Neural crest cell (in vitro differentiated cells): ENCODE measurements at regions not wholly inside any gene's neighbourhood (a gene's known extent, or its start where the extent isn't known, plus 50 kb on each side); places are given as distances from the start of the nearest gene placed in this dataset.

Experiments used
- DNase-seq: peaks from one replicate; pipeline ENCODE4 v3.0.0; 2021; ENCODE audit warnings: low read depth, mixed read lengths, low spot score
- H3K27ac Mint-ChIP-seq: one replicate; pipeline ENCODE4 v1.8.0; 2021; ENCODE audit warnings: mild to moderate bottlenecking, mixed read lengths; ENCODE audit not compliant: unreplicated experiment
- H3K27me3 Mint-ChIP-seq: 2 replicates; pipeline ENCODE4 v1.8.0; 2021; ENCODE audit warnings: low read depth, mild to moderate bottlenecking, mixed read lengths
- H3K36me3 Mint-ChIP-seq: 2 replicates; pipeline ENCODE4 v1.8.0; 2021; ENCODE audit warnings: low read depth, mild to moderate bottlenecking, mixed read lengths
- H3K4me1 Mint-ChIP-seq: 2 replicates; pipeline ENCODE4 v1.8.0; 2021; ENCODE audit warnings: mixed read lengths
- H3K4me3 Mint-ChIP-seq: one replicate; pipeline ENCODE4 v1.8.0; 2021; ENCODE audit warnings: mild to moderate bottlenecking, mixed read lengths
- H3K9me3 Mint-ChIP-seq: 2 replicates; pipeline ENCODE4 v1.8.0; 2021; ENCODE audit warnings: mixed read lengths
- TF ChIP-seq, protein P1 (sequence below): fragments of 200-600 bp; sonication (generic); conservative IDR thresholded peaks from 2 replicates; pipeline ENCODE4 v1.5.0; 2021; ENCODE audit warnings: antibody characterized with exemption, mild to moderate bottlenecking

DNA sequence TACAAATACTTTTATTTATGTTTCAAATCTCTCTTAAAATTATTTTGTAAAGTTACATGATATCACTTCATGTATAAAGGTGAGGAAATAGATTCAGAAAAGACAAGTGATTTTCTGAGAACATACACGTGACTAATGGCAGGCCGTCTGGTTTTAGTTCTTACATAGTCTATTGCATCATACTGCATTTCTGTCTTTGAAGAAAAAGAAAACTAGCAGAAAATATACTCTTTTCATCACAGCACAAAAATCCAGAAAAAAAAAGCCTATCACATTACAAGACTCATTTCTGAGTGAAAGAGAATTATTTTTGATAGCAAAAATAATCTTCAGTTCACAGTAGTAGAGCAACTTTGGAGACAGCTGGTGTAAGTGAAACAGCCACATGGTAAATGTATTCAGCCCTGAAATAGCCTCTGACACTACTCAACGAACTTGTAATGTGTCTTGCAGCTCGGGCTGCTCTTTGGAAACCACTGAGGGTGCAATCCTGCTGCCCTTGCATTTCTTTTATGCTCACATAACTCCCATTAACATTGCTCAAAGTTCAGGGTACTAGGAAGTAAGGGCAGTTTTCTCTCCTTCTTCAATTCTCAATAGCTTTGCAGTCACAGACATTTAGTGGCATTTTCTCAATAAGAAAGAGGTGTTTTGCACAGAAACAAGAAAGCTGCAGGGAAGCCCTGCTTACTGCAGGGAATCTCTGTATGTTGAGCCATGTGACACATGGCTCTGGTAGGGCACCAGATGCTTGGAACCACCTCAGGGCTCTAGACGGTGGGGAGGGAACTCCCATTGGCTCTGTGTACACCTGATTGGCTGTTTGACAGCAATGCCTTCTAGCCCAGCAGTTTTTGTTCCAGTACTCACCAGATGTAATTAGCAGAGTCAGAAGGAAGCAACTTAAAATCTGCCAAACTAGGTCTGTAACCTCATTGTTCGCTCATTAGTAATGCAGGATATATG lies 845.3 kb upstream of the PTPRD start:
- TF ChIP-seq, protein P1, sequence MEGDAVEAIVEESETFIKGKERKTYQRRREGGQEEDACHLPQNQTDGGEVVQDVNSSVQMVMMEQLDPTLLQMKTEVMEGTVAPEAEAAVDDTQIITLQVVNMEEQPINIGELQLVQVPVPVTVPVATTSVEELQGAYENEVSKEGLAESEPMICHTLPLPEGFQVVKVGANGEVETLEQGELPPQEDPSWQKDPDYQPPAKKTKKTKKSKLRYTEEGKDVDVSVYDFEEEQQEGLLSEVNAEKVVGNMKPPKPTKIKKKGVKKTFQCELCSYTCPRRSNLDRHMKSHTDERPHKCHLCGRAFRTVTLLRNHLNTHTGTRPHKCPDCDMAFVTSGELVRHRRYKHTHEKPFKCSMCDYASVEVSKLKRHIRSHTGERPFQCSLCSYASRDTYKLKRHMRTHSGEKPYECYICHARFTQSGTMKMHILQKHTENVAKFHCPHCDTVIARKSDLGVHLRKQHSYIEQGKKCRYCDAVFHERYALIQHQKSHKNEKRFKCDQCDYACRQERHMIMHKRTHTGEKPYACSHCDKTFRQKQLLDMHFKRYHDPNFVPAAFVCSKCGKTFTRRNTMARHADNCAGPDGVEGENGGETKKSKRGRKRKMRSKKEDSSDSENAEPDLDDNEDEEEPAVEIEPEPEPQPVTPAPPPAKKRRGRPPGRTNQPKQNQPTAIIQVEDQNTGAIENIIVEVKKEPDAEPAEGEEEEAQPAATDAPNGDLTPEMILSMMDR, result no peak
- Mint-ChIP-seq H3K36me3 (no peaks in the 10 kb centered on the region), H3K4me3 (no peak overlapping the region), H3K27me3 (no peaks in the 10 kb centered on the region), H3K27ac (no peak overlapping the region), H3K9me3 (no peaks in the 10 kb centered on the region), H3K4me1 (peaks cover 10% of the 10 kb centered on the region)
- no peak for DNase-seq

DNA sequence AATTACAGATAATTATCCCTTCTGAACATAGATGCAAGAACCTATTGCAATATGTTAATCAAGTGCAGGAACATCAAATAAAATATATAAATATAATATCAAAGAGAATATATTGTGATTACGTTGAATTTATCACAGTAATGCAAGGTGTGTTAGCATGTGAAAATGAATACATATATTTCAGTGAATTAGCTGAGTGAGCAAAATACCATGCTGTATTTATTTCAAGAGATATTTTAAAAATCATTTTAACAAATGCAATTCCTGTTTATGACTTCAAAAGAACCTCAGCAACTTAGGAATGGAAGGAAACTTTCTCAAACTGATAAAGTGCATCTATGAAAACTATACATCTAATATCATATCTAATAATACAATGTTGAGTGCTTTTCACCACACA lies 856.9 kb upstream of the PTPRD start:
- no peaks in the 10 kb centered on the region for H3K9me3 Mint-ChIP-seq
- H3K4me3 Mint-ChIP-seq, result no peak overlapping the region
- H3K4me1 Mint-ChIP-seq, result no peaks in the 10 kb centered on the region
- no peak overlapping the region for H3K27ac Mint-ChIP-seq
- no peaks in the 10 kb centered on the region for H3K36me3 Mint-ChIP-seq
- no peak for DNase-seq
- TF ChIP-seq, protein P1, result no peak
- no peaks in the 10 kb centered on the region for H3K27me3 Mint-ChIP-seq

DNA sequence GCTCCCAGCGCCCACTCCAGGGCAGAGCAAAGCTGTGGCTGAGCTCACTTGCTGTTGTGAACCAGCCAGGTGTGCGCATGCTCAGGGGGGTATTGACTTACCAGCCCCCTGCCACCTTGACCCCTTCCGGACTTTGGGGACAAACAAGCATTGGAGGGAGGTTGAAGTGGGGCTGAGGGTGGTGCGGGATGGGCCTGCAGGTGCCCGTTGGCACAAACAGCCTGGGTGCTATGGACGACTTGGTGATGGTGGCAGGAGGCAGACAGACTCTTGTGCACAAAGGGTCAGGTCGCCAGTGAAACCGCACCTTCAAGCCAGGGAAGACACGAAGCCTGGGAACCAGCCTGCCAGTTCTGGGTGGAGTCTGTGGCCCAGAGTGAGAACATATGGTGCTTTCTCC lies 858.5 kb upstream of the PTPRD start:
- TF ChIP-seq, protein P1, result no peak
- no peaks in the 10 kb centered on the region for H3K9me3 Mint-ChIP-seq
- no peaks in the 10 kb centered on the region for H3K4me1 Mint-ChIP-seq

DNA sequence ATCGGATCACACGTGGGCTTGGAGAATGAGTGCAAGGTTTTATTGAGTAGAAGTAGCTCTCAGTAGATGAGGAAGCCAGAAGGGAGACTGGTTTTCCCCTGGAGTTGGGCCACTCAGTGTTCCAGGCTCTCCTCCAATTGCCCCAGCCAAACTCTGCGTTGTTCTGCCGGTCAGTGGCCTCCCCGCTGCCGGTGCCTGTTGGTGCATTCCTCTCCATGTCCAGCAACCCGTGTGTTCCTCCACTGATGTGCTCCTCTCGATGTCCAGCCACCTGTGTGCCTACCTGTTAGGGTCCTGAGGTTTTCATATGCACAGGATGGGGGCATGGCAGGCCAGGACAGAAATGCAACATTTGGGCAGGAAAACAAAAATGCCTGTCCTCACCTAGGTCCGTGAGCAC lies 888.0 kb upstream of the PTPRD start:
- H3K27me3 Mint-ChIP-seq, result no peaks in the 10 kb centered on the region
- DNase-seq, result no peak
- H3K9me3 Mint-ChIP-seq, result peaks cover 3% of the 10 kb centered on the region
- H3K36me3 Mint-ChIP-seq, result no peaks in the 10 kb centered on the region
- TF ChIP-seq, protein P1, result no peak
- H3K4me1 Mint-ChIP-seq, result no peaks in the 10 kb centered on the region
- H3K4me3 Mint-ChIP-seq, result no peak overlapping the region
- no peak overlapping the region for H3K27ac Mint-ChIP-seq

More for the DNA sequence above, 858.5 kb upstream of the PTPRD start:
- no peak for DNase-seq
- no peak overlapping the region for H3K27ac Mint-ChIP-seq
- no peak overlapping the region for H3K4me3 Mint-ChIP-seq
- H3K27me3 Mint-ChIP-seq, result no peaks in the 10 kb centered on the region
- no peaks in the 10 kb centered on the region for H3K36me3 Mint-ChIP-seq

DNA sequence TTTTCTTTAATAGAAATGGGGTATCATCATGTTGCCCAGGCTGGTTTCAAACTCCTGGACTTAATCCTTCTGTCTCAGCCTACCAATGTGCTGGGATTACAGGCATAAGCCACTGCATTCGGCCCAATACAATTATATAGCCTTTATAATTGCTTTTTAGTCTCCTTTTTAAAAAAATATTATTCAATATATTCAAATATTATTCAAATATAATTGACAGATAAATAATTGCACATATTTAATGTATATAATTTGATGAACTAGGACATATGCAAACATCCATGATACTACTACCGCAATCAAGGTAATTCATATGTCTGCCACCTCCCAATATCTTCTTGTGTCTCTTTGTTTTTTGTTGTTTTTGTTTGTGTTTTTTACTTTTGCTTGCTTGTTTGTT lies 894.2 kb upstream of the PTPRD start:
- TF ChIP-seq, protein P1, result no peak
- Mint-ChIP-seq H3K27ac (no peak overlapping the region), H3K36me3 (no peaks in the 10 kb centered on the region), H3K9me3 (peaks cover 6% of the 10 kb centered on the region), H3K4me1 (no peaks in the 10 kb centered on the region), H3K4me3 (no peak overlapping the region), H3K27me3 (no peaks in the 10 kb centered on the region)
- no peak for DNase-seq
